IPS DF 4.7 (cell line): ENCODE measurements at regions not wholly inside any gene's neighbourhood (a gene's known extent, or its start where the extent isn't known, plus 50 kb on each side); places are given as distances from the start of the nearest gene placed in this dataset.

ENCODE experiments used
- DNase-seq: peaks from one replicate; pipeline ENCODE4 v3.0.0-alpha.2; 2013; ENCODE audit warnings: low spot score; ENCODE audit errors: extremely low read depth

GRCh38 chr2:71736091-71736861 lies 282.9 kb downstream of the DYSF start:
- no peak for DNase-seq
